Femur (tissue), 1 donor: ENCODE measurements at regions not wholly inside any gene's neighbourhood (a gene's known extent, or its start where the extent isn't known, plus 50 kb on each side); places are given as distances from the start of the nearest gene placed in this dataset.

Experiments
- DNase-seq: peaks from one replicate; pipeline ENCODE4 v3.0.0-alpha.2; 2017

- DNase-seq, result no peak
Measured at GRCh38 chrX:20363275-20363674, 96.6 kb upstream of the RPS6KA3 start.

GRCh38 chrX:20362268-20363267 is 95.9 kb upstream of the RPS6KA3 start:
- peak; percentile 35 for DNase-seq

GRCh38 chrX:20361890-20362262 is 95.2 kb upstream of the RPS6KA3 start:
- no peak for DNase-seq

GRCh38 chrX:20361081-20361889 is 94.6 kb upstream of the RPS6KA3 start:
- no peak for DNase-seq

GRCh38 chrX:20355187-20355586 is 88.5 kb upstream of the RPS6KA3 start:
- DNase-seq, result no peak

GRCh38 chrX:20354505-20354904 is 87.8 kb upstream of the RPS6KA3 start:
- DNase-seq, result no peak

- DNase-seq, result no peak
Measured at GRCh38 chrX:20352935-20353336, 86.2 kb upstream of the RPS6KA3 start.

GRCh38 chrX:20352504-20352903 is 85.8 kb upstream of the RPS6KA3 start:
- DNase-seq, result no peak

- DNase-seq, result no peak
Measured at GRCh38 chrX:20350596-20350995, 83.9 kb upstream of the RPS6KA3 start.

GRCh38 chrX:20348139-20348538 is 81.4 kb upstream of the RPS6KA3 start:
- no peak for DNase-seq

- DNase-seq, result no peak
Measured at GRCh38 chrX:20347481-20347880, 80.8 kb upstream of the RPS6KA3 start.

GRCh38 chrX:20333672-20334071 is 67.0 kb upstream of the RPS6KA3 start:
- no peak for DNase-seq

GRCh38 chrX:20330545-20330944 is 63.8 kb upstream of the RPS6KA3 start:
- DNase-seq, result no peak

- no peak for DNase-seq
Measured at GRCh38 chrX:20329435-20329834, 62.7 kb upstream of the RPS6KA3 start.

GRCh38 chrX:20325786-20326388 is 59.2 kb upstream of the RPS6KA3 start:
- DNase-seq, result no peak

- DNase-seq, result no peak
Measured at GRCh38 chrX:20322887-20323286, 56.2 kb upstream of the RPS6KA3 start.

GRCh38 chrX:20320461-20321159 is 53.9 kb upstream of the RPS6KA3 start:
- DNase-seq, result peak; percentile 22

- DNase-seq, result no peak
Measured at GRCh38 chrX:20319054-20319453, 52.3 kb upstream of the RPS6KA3 start.

- DNase-seq, result no peak
Measured at GRCh38 chrX:20317873-20318272, 51.2 kb upstream of the RPS6KA3 start.
